OCI-LY3 (cell line): ENCODE measurements at regions not wholly inside any gene's neighbourhood (a gene's known extent, or its start where the extent isn't known, plus 50 kb on each side); places are given as distances from the start of the nearest gene placed in this dataset.

Experiments
- EZH2phosphoT487 ChIP-seq: fragments of 200-600 bp; shearing (Covaris generic); IDR thresholded peaks from 2 replicates; pipeline ENCODE4 v1.6.1; 2018; ENCODE audit warnings: antibody characterized with exemption, mixed run types, low read depth
- TF ChIP-seq, protein P1 (sequence below): fragments of 200-600, 300-600 bp; sonication (generic); IDR thresholded peaks from 2 replicates; pipeline ENCODE4 v1.5.1; 2014; ENCODE audit warnings: antibody characterized with exemption, low read length, low read depth

DNA sequence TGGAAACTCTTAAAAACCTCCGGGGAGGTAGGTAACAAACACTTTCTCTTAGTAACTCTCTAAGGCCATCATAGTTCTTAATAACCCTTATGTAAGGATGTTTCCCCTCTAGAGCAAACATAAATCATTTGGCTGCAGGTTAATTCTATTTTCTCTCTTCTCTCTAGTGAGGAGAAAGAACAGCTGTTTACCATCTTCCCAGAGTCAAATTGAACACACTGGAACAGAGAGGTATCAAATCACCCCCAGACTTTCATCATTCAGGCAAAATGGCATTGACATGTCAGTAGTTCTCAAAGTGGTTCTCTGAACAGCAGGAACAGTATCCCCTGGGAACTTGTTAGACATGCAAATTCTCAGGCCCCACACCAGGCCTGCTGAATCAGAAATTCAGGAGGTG is 240.7 kb downstream of the MEIS1 start:
- TF ChIP-seq, protein P1, sequence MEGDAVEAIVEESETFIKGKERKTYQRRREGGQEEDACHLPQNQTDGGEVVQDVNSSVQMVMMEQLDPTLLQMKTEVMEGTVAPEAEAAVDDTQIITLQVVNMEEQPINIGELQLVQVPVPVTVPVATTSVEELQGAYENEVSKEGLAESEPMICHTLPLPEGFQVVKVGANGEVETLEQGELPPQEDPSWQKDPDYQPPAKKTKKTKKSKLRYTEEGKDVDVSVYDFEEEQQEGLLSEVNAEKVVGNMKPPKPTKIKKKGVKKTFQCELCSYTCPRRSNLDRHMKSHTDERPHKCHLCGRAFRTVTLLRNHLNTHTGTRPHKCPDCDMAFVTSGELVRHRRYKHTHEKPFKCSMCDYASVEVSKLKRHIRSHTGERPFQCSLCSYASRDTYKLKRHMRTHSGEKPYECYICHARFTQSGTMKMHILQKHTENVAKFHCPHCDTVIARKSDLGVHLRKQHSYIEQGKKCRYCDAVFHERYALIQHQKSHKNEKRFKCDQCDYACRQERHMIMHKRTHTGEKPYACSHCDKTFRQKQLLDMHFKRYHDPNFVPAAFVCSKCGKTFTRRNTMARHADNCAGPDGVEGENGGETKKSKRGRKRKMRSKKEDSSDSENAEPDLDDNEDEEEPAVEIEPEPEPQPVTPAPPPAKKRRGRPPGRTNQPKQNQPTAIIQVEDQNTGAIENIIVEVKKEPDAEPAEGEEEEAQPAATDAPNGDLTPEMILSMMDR: no peak
- TF ChIP-seq EZH2phosphoT487: no peak
